ENCODE measurements at regions not wholly inside any gene's neighbourhood (a gene's known extent, or its start where the extent isn't known, plus 50 kb on each side); places are given as distances from the start of the nearest gene placed in this dataset.

GRCh38 chr5:61679562-61679961 lies 347.5 kb downstream of the ZSWIM6 start:
- TF ChIP-seq CTCF (IDR thresholded peaks at IDR 0.05; ENCODE audit: insufficient read depth, low read length, missing control alignments): no peak
- CTCF ChIA-PET: interaction anchor here (0.8 kb wide), 1 partner anchor 25 kb away, joined by 3 read pairs; no protein-coding TSS in a partner anchor
- no peak for DNase-seq (ENCODE audit: low read depth, low spot score)
- H3K4me3 ChIP-seq (ENCODE audit: low read depth, low read length): no peak overlapping the region
- POLR2A ChIA-PET: no interaction called here

- TF ChIP-seq CTCF (IDR thresholded peaks at IDR 0.05; ENCODE audit: insufficient read depth, low read length, missing control alignments): no peak
- CTCF ChIA-PET: interaction anchor here (1.2 kb wide), 1 partner anchor 22 kb away, joined by 3 read pairs; no protein-coding TSS in a partner anchor
- DNase-seq (ENCODE audit: low read depth, low spot score): no peak
- H3K4me3 ChIP-seq (ENCODE audit: low read depth, low read length): no peak overlapping the region
- POLR2A ChIA-PET: no interaction called here
Measured at GRCh38 chr5:61680247-61680646, 348.2 kb downstream of the ZSWIM6 start.

GRCh38 chr5:61683148-61683547 lies 351.1 kb downstream of the ZSWIM6 start:
- no peak for TF ChIP-seq CTCF (IDR thresholded peaks at IDR 0.05; ENCODE audit: insufficient read depth, low read length, missing control alignments)
- POLR2A ChIA-PET: no interaction called here
- CTCF ChIA-PET: interaction anchor here (1.6 kb wide), 1 partner anchor 461 kb away, joined by 3 read pairs; no protein-coding TSS in a partner anchor
- H3K4me3 ChIP-seq (ENCODE audit: low read depth, low read length): no peak overlapping the region
- no peak for DNase-seq (ENCODE audit: low read depth, low spot score)

GRCh38 chr5:61683926-61684325 lies 351.9 kb downstream of the ZSWIM6 start:
- no peak for DNase-seq (ENCODE audit: low read depth, low spot score)
- no peak overlapping the region for H3K4me3 ChIP-seq (ENCODE audit: low read depth, low read length)
- ChIA-PET POLR2A (no interaction called here), CTCF (no interaction called here)
- no peak for TF ChIP-seq CTCF (IDR thresholded peaks at IDR 0.05; ENCODE audit: insufficient read depth, low read length, missing control alignments)

- CTCF ChIA-PET: no interaction called here
- no peak for DNase-seq (ENCODE audit: low read depth, low spot score)
- TF ChIP-seq CTCF (IDR thresholded peaks at IDR 0.05; ENCODE audit: insufficient read depth, low read length, missing control alignments): no peak
- no peak overlapping the region for H3K4me3 ChIP-seq (ENCODE audit: low read depth, low read length)
- POLR2A ChIA-PET: no interaction called here
Measured at GRCh38 chr5:61686491-61687257, 354.6 kb downstream of the ZSWIM6 start.

- H3K4me3 ChIP-seq (ENCODE audit: low read depth, low read length): no peak overlapping the region
- ChIA-PET CTCF (interaction anchor here (0.8 to 1.2 kb wide), 2 partner anchors 29 to 131 kb away, joined by 3 read pairs; no protein-coding TSS in a partner anchor), POLR2A (no interaction called here)
- no peak for TF ChIP-seq CTCF (IDR thresholded peaks at IDR 0.05; ENCODE audit: insufficient read depth, low read length, missing control alignments)
- no peak for DNase-seq (ENCODE audit: low read depth, low spot score)
Measured at GRCh38 chr5:61687371-61687770, 355.3 kb downstream of the ZSWIM6 start.
